HCT116 (cell line): ENCODE measurements at regions not wholly inside any gene's neighbourhood (a gene's known extent, or its start where the extent isn't known, plus 50 kb on each side); places are given as distances from the start of the nearest gene placed in this dataset.

Experiments
- ATAC-seq: fragments of 200-7000 bp; cut with Tn5 transposase; 2 replicates; pipeline ENCODE4 v1.9.1; 2020; ENCODE audit warnings: mild to moderate bottlenecking, moderate library complexity
- BruUV-seq: library from RNA; stranded (reverse); fragments of 400-500 nt; replicated peaks from 2 replicates; lab custom pipeline; 2021; lab: Mats Ljungman, UMichigan
- CTCF ChIA-PET: fragments of 300-600 bp; sonication (Branson Sonifier 250); formaldehyde crosslinking; loops from one replicate; lab custom pipeline; 2021; ENCODE audit warnings: antibody characterized with exemption; lab: Charles Lee
- POLR2A ChIA-PET: fragments of 300-600, 350-600 bp; sonication (Branson Sonifier 250); formaldehyde crosslinking; loops from one replicate; lab custom pipeline; 2021; ENCODE audit warnings: antibody characterized with exemption; lab: Charles Lee
- RAD21 ChIA-PET, 2 experiments: fragments of 300-600 bp; sonication (Branson Sonifier 250); formaldehyde crosslinking; loops; one replicate each; lab custom pipeline; 2023; ENCODE audit warnings: low total read pairs in 2 of 2; ENCODE audit not compliant: uncharacterized antibody in 2 of 2, unreplicated experiment in 2 of 2, low non-redundant PET in 1 of 2; lab: Charles Lee
- DNase-seq: peaks from one replicate; pipeline ENCODE4 v3.0.0-alpha.2; 2010; ENCODE audit warnings: low read depth, low spot score
- H2AFZ ChIP-seq: fragments of 200-600 bp; shearing (Covaris generic), sonication (generic); 2 replicates; pipeline ENCODE4 v1.6.1; 2017; ENCODE audit warnings: low read depth, mixed run types, mixed read lengths, antibody characterized with exemption, low read length; ENCODE audit not compliant: poor library complexity, severe bottlenecking
- H3K27ac ChIP-seq: 2 replicates; pipeline ENCODE4 v1.5.1; 2012; ENCODE audit warnings: low read depth, low read length
- H3K27me3 ChIP-seq: fragments of 200-600 bp; sonication (generic); 2 replicates; pipeline ENCODE4 v1.6.1; 2016; ENCODE audit warnings: mixed run types, low read length, mixed read lengths; ENCODE audit not compliant: insufficient read depth
- H3K36me3 ChIP-seq, 2 experiments: fragments of 200-500 bp in 1 of 2; fragments of 200-600 bp in 1 of 2; sonication (Bioruptor generic) in 1 of 2; sonication (generic) in 1 of 2; 2 replicates each; pipeline versions ENCODE4 v1.5.1 to v1.6.1; 2014 to 2016; ENCODE audit warnings: low read length in 2 of 2, inconsistent platforms in 1 of 2, mixed read lengths in 1 of 2, mixed run types in 1 of 2; ENCODE audit not compliant: insufficient read depth in 2 of 2, control insufficient read depth in 1 of 2
- H3K4me1 ChIP-seq, 2 experiments: fragments of 200-600 bp in 1 of 2; sonication (generic) in 1 of 2; 2 replicates each; pipeline versions ENCODE4 v1.5.1 to v1.6.1; 2012 to 2017; ENCODE audit warnings: low read length in 2 of 2, inconsistent platforms in 1 of 2, mild to moderate bottlenecking in 1 of 2, mixed read lengths in 1 of 2, mixed run types in 1 of 2, moderate library complexity in 1 of 2; ENCODE audit not compliant: insufficient read depth in 2 of 2, control insufficient read depth in 1 of 2
- H3K4me2 ChIP-seq: fragments of 200-600 bp; sonication (generic); 2 replicates; pipeline ENCODE4 v1.6.1; 2017; ENCODE audit warnings: mixed run types, low read length, mixed read lengths
- H3K4me3 ChIP-seq, 2 experiments: fragments of 200-600 bp in 1 of 2; sonication (generic) in 1 of 2; replicated peaks in 1 of 2; 2 replicates each; pipeline ENCODE4 v1.5.1; 2011 to 2016; ENCODE audit warnings: low read length in 2 of 2, control low read depth in 1 of 2, low read depth in 1 of 2, mild to moderate bottlenecking in 1 of 2, mixed read lengths in 1 of 2, mixed run types in 1 of 2
- H3K79me2 ChIP-seq: fragments of 200-600 bp; sonication (generic); 2 replicates; pipeline ENCODE4 v1.6.1; 2017; ENCODE audit warnings: mild to moderate bottlenecking, mixed run types, low read length, moderate library complexity, mixed read lengths; ENCODE audit not compliant: insufficient read depth
- H3K9ac ChIP-seq: fragments of 200-600 bp; sonication (generic); 2 replicates; pipeline ENCODE4 v1.6.1; 2016; ENCODE audit warnings: low read length, mixed read lengths
- H3K9me2 ChIP-seq: fragments of 200-600 bp; sonication (generic), shearing (Covaris generic); 2 replicates; pipeline ENCODE4 v1.6.1; 2017; ENCODE audit warnings: mixed run types, mild to moderate bottlenecking, moderate library complexity; ENCODE audit not compliant: insufficient read depth
- H3K9me3 ChIP-seq, 2 experiments: fragments of 200-500 bp in 1 of 2; fragments of 200-600 bp in 1 of 2; sonication (Bioruptor generic) in 1 of 2; sonication (generic) in 1 of 2; 2 replicates each; pipeline ENCODE4 v1.6.1; 2014 to 2017; ENCODE audit warnings: low read length in 2 of 2, mixed read lengths in 2 of 2, inconsistent platforms in 1 of 2, low read depth in 1 of 2, mild to moderate bottlenecking in 1 of 2, mixed run types in 1 of 2, moderate library complexity in 1 of 2; ENCODE audit not compliant: control insufficient read depth in 1 of 2, insufficient read depth in 1 of 2
- H4K20me1 ChIP-seq: fragments of 200-600 bp; sonication (generic), shearing (Covaris generic); 2 replicates; pipeline ENCODE4 v1.6.1; 2017; ENCODE audit warnings: mixed run types, mild to moderate bottlenecking, moderate library complexity; ENCODE audit not compliant: insufficient read depth
- ATF3 ChIP-seq: IDR thresholded peaks from 2 replicates; pipeline ENCODE4 v1.6.1; 2012
- ELF1 ChIP-seq: IDR thresholded peaks from 2 replicates; pipeline ENCODE4 v1.6.1; 2012; ENCODE audit warnings: low read depth, borderline replicate concordance
- EZH2 ChIP-seq: fragments of 200-600 bp; sonication (generic); IDR thresholded peaks from 2 replicates; pipeline ENCODE4 v1.6.1; 2017; ENCODE audit warnings: antibody characterized with exemption, mixed run types
- EZH2phosphoT487 ChIP-seq: fragments of 200-600 bp; IDR thresholded peaks from 2 replicates; pipeline ENCODE4 v1.6.1; 2018; ENCODE audit warnings: antibody characterized with exemption, borderline replicate concordance
- JUND ChIP-seq: IDR thresholded peaks from 2 replicates; pipeline ENCODE4 v1.6.1; 2012
- POLR2A ChIP-seq: IDR thresholded peaks from 2 replicates; pipeline ENCODE4 v1.7.0; 2011; ENCODE audit warnings: borderline replicate concordance; ENCODE audit not compliant: insufficient read depth, insufficient read length; ENCODE audit errors: extremely low read depth
- RAD21 ChIP-seq: IDR thresholded peaks from 2 replicates; pipeline ENCODE4 v1.6.1; 2012; ENCODE audit warnings: low read depth, mild to moderate bottlenecking
- REST ChIP-seq: IDR thresholded peaks from 2 replicates; pipeline ENCODE4 v1.6.1; 2012; ENCODE audit warnings: low read depth
- SP1 ChIP-seq: IDR thresholded peaks from 2 replicates; pipeline ENCODE4 v1.6.1; 2012; ENCODE audit warnings: low read depth
- TCF7L2 ChIP-seq: IDR thresholded peaks from 2 replicates; pipeline ENCODE4 v1.7.0; 2011; ENCODE audit warnings: borderline replicate concordance, inconsistent platforms; ENCODE audit not compliant: insufficient read depth, insufficient read length; ENCODE audit errors: extremely low read depth
- YY1 ChIP-seq: IDR thresholded peaks from 2 replicates; pipeline ENCODE4 v1.6.1; 2011; ENCODE audit warnings: low read length, low read depth, moderate library complexity, mild to moderate bottlenecking; ENCODE audit not compliant: insufficient replicate concordance; ENCODE audit errors: extremely low read depth
- ZFX ChIP-seq: fragments of 450-650 bp; IDR thresholded peaks from 2 replicates; pipeline ENCODE4 v1.6.1; 2017
- ZNF274 ChIP-seq: fragments of 200-500 bp; sonication (Bioruptor generic); IDR thresholded peaks from 2 replicates; pipeline ENCODE4 v1.6.1; 2014; ENCODE audit warnings: mild to moderate bottlenecking, low read depth, low read length, inconsistent platforms
- intact Hi-C: fragments of 100-400 bp; cut with micrococcal nuclease; formaldehyde crosslinking; loops from 2 replicates; pipeline ENCODE4 v1.10.0; 2022

- TF ChIP-seq REST, result no peak
- TF ChIP-seq EZH2, result no peak
- no peak for TF ChIP-seq POLR2A
- no peak for TF ChIP-seq ATF3
- TF ChIP-seq JUND, result no peak
- no peak for TF ChIP-seq RAD21
- no peak for TF ChIP-seq ZNF274
- TF ChIP-seq TCF7L2, result no peak
- no peak for TF ChIP-seq ELF1
- no peak for TF ChIP-seq YY1
Measured at GRCh38 chr3:117977504-117978228, 1057.0 kb downstream of the IGSF11 start (continued).

GRCh38 chr3:117979466-117979865 lies 1055.2 kb downstream of the IGSF11 start:
- POLR2A ChIA-PET, result no interaction called here
- H3K4me2 ChIP-seq, result no peak overlapping the region
- no peaks in the 10 kb centered on the region for H4K20me1 ChIP-seq
- no peak overlapping the region for H3K4me3 ChIP-seq
- peaks cover 7% of the 10 kb centered on the region; the same call in 1 of the 2 replicates for H3K27me3 ChIP-seq
- CTCF ChIA-PET, result no interaction called here
- BruUV-seq, result no TSS peak
- ATAC-seq (no peak), DNase-seq (no peak)
- H2AFZ ChIP-seq, result no peak overlapping the region
- RAD21 ChIA-PET, result no interaction called here
- H3K79me2 ChIP-seq, result no peaks in the 10 kb centered on the region
- no peak overlapping the region for H3K27ac ChIP-seq
- intact Hi-C loops, result no loop called here
- no peak overlapping the region for H3K9ac ChIP-seq
- no peaks in the 10 kb centered on the region for H3K4me1 ChIP-seq
- TF ChIP-seq SP1, result no peak
- TF ChIP-seq REST, result no peak
- no peak for TF ChIP-seq EZH2phosphoT487
- no peak for TF ChIP-seq ZFX
- no peak for TF ChIP-seq JUND
- TF ChIP-seq, all 23 proteins: peak for 0
- H3K9me3 ChIP-seq, result no peaks in the 10 kb centered on the region
- no peaks in the 10 kb centered on the region for H3K9me2 ChIP-seq
- no peaks in the 10 kb centered on the region for H3K36me3 ChIP-seq
